Astrocyte (in vitro differentiated cells and primary cell): ENCODE measurements at regions not wholly inside any gene's neighbourhood (a gene's known extent, or its start where the extent isn't known, plus 50 kb on each side); places are given as distances from the start of the nearest gene placed in this dataset.

Experiments used
- DNase-seq: peaks from one replicate; pipeline ENCODE4 v3.0.0-alpha.2; 2010; ENCODE audit warnings: low read depth
- FAIRE-seq: peaks from 2 replicates; lab custom pipeline; 2011; peaks lifted over from hg19 to GRCh38; lab: Jason Lieb, UNC
- H2AFZ ChIP-seq: 2 replicates; pipeline ENCODE4 v1.6.0; 2012; ENCODE audit warnings: low read depth, low read length, inconsistent platforms
- H3K27ac ChIP-seq: 2 replicates; pipeline ENCODE4 v1.5.1; 2011; ENCODE audit warnings: low read depth, low read length, inconsistent platforms
- H3K27me3 ChIP-seq: 2 replicates; pipeline ENCODE4 v1.6.0; 2011; ENCODE audit warnings: low read length, inconsistent platforms; ENCODE audit not compliant: insufficient read depth
- H3K36me3 ChIP-seq: 2 replicates; pipeline ENCODE4 v1.5.1; 2011; ENCODE audit warnings: low read length, inconsistent platforms; ENCODE audit not compliant: insufficient read depth
- H3K4me1 ChIP-seq: 2 replicates; pipeline ENCODE4 v1.5.1; 2011; ENCODE audit warnings: low read length, inconsistent platforms; ENCODE audit not compliant: insufficient read depth
- H3K4me2 ChIP-seq: 2 replicates; pipeline ENCODE4 v1.6.0; 2012; ENCODE audit warnings: low read length, inconsistent platforms
- H3K4me3 ChIP-seq: 2 replicates; pipeline ENCODE4 v1.5.1; 2011; ENCODE audit warnings: low read depth, mild to moderate bottlenecking, low read length, inconsistent platforms; ENCODE audit not compliant: insufficient read depth
- H3K79me2 ChIP-seq: 2 replicates; pipeline ENCODE4 v1.6.0; 2012; ENCODE audit warnings: mild to moderate bottlenecking, low read length, inconsistent platforms; ENCODE audit not compliant: insufficient read depth
- H3K9ac ChIP-seq: 2 replicates; pipeline ENCODE4 v1.6.0; 2012; ENCODE audit warnings: mild to moderate bottlenecking, low read length, inconsistent platforms
- H3K9me3 ChIP-seq: 2 replicates; pipeline ENCODE4 v1.5.1; 2012; ENCODE audit warnings: low read depth, mild to moderate bottlenecking, low read length, inconsistent platforms; ENCODE audit not compliant: insufficient read depth
- H4K20me1 ChIP-seq: 2 replicates; pipeline ENCODE4 v1.6.0; 2012; ENCODE audit warnings: low read length, inconsistent platforms; ENCODE audit not compliant: insufficient read depth
- H3K27ac Mint-ChIP-seq: one replicate; pipeline ENCODE4 v1.8.0; 2021; ENCODE audit warnings: mild to moderate bottlenecking, mixed read lengths; ENCODE audit not compliant: unreplicated experiment
- H3K27me3 Mint-ChIP-seq: one replicate; pipeline ENCODE4 v1.8.0; 2021; ENCODE audit warnings: low read depth, mixed read lengths; ENCODE audit not compliant: unreplicated experiment
- H3K36me3 Mint-ChIP-seq: one replicate; pipeline ENCODE4 v1.8.0; 2021; ENCODE audit warnings: low read depth, mixed read lengths; ENCODE audit not compliant: unreplicated experiment
- H3K4me1 Mint-ChIP-seq: one replicate; pipeline ENCODE4 v1.8.0; 2021; ENCODE audit warnings: low read depth, mixed read lengths; ENCODE audit not compliant: unreplicated experiment
- H3K4me3 Mint-ChIP-seq: one replicate; pipeline ENCODE4 v1.8.0; 2021; ENCODE audit warnings: mild to moderate bottlenecking, moderate library complexity, mixed read lengths; ENCODE audit not compliant: unreplicated experiment
- H3K9me3 Mint-ChIP-seq: one replicate; pipeline ENCODE4 v1.8.0; 2021; ENCODE audit warnings: mild to moderate bottlenecking, mixed read lengths; ENCODE audit not compliant: unreplicated experiment
- CTCF ChIP-seq: IDR thresholded peaks from 2 replicates; pipeline ENCODE4 v1.5.1; 2011; ENCODE audit warnings: low read depth, mild to moderate bottlenecking, inconsistent platforms, low read length, moderate library complexity; ENCODE audit not compliant: insufficient read depth
- EZH2 ChIP-seq: IDR thresholded peaks from 2 replicates; pipeline ENCODE4 v1.6.1; 2012; ENCODE audit warnings: mild to moderate bottlenecking, low read length, inconsistent platforms; ENCODE audit not compliant: insufficient read depth

GRCh38 chr17:45708707-45709290 lies 75.3 kb upstream of the CRHR1 start:
- peaks cover 65% of the 10 kb centered on the region for H3K27me3 Mint-ChIP-seq
- no peak overlapping the region for H3K4me3 Mint-ChIP-seq
- Histone ChIP-seq H3K9me3 (no peaks in the 10 kb centered on the region), H3K4me3 (no peak overlapping the region), H3K9ac (no peak overlapping the region), H3K4me1 (peaks cover 12% of the 10 kb centered on the region), H3K4me2 (no peak overlapping the region), H3K36me3 (no peaks in the 10 kb centered on the region), H2AFZ (no peak overlapping the region), H3K27me3 (peaks cover 23% of the 10 kb centered on the region), H3K27ac (no peak overlapping the region), H3K79me2 (no peaks in the 10 kb centered on the region), H4K20me1 (no peaks in the 10 kb centered on the region)
- peaks cover 2% of the 10 kb centered on the region for H3K9me3 Mint-ChIP-seq
- FAIRE-seq (no peak), DNase-seq (no peak)
- TF ChIP-seq EZH2 (no peak), CTCF (no peak)
- H3K27ac Mint-ChIP-seq = peak overlapping the region; percentile 64
- H3K36me3 Mint-ChIP-seq = no peaks in the 10 kb centered on the region
- peaks cover 9% of the 10 kb centered on the region for H3K4me1 Mint-ChIP-seq

- no peak overlapping the region for H3K4me3 Mint-ChIP-seq
- Histone ChIP-seq H3K4me2 (no peak overlapping the region), H3K4me1 (peaks cover 11% of the 10 kb centered on the region), H2AFZ (no peak overlapping the region), H3K27ac (no peak overlapping the region), H3K36me3 (no peaks in the 10 kb centered on the region), H4K20me1 (no peaks in the 10 kb centered on the region), H3K79me2 (no peaks in the 10 kb centered on the region), H3K4me3 (no peak overlapping the region), H3K27me3 (peaks cover 21% of the 10 kb centered on the region), H3K9ac (no peak overlapping the region), H3K9me3 (no peaks in the 10 kb centered on the region)
- no peak for TF ChIP-seq CTCF
- TF ChIP-seq EZH2 = no peak
- H3K9me3 Mint-ChIP-seq = peaks cover 2% of the 10 kb centered on the region
- FAIRE-seq (no peak), DNase-seq (no peak)
- H3K36me3 Mint-ChIP-seq = no peaks in the 10 kb centered on the region
- no peak overlapping the region for H3K27ac Mint-ChIP-seq
- H3K4me1 Mint-ChIP-seq = peaks cover 9% of the 10 kb centered on the region
- peaks cover 65% of the 10 kb centered on the region for H3K27me3 Mint-ChIP-seq
These were observed 74.3 kb upstream of the CRHR1 start for GRCh38 chr17:45709728-45710288.

GRCh38 chr17:45715787-45716186 lies 68.3 kb upstream of the CRHR1 start:
- Histone ChIP-seq H4K20me1 (no peaks in the 10 kb centered on the region), H2AFZ (no peak overlapping the region), H3K9ac (no peak overlapping the region), H3K4me2 (no peak overlapping the region), H3K4me1 (peaks cover 4% of the 10 kb centered on the region), H3K9me3 (no peaks in the 10 kb centered on the region), H3K4me3 (no peak overlapping the region), H3K27me3 (peaks cover 15% of the 10 kb centered on the region), H3K36me3 (no peaks in the 10 kb centered on the region), H3K27ac (no peak overlapping the region), H3K79me2 (no peaks in the 10 kb centered on the region)
- H3K9me3 Mint-ChIP-seq = no peaks in the 10 kb centered on the region
- H3K27ac Mint-ChIP-seq = no peak overlapping the region
- H3K4me1 Mint-ChIP-seq = peaks cover 13% of the 10 kb centered on the region
- TF ChIP-seq EZH2 (no peak), CTCF (no peak)
- H3K4me3 Mint-ChIP-seq = no peak overlapping the region
- H3K27me3 Mint-ChIP-seq = peaks cover 33% of the 10 kb centered on the region
- FAIRE-seq (no peak), DNase-seq (no peak)
- H3K36me3 Mint-ChIP-seq = no peaks in the 10 kb centered on the region
